ENCODE measurements at regions not wholly inside any gene's neighbourhood (a gene's known extent, or its start where the extent isn't known, plus 50 kb on each side); places are given as distances from the start of the nearest gene placed in this dataset.
"Not testable (repeated sequence)": the region's sequence is repeated elsewhere in the genome, so short reads cannot be mapped to it uniquely, and the experiment has no call there.

- 68% methylated on average over 3 of the region's 31 CpGs; no CpG with 5 or more reads in 1 of the 2 experiments for WGBS, 2 experiments (ENCODE audit: extremely low coverage in 2 of 2, insufficient read length in 1 of 2)
- intact Hi-C loops (cut with micrococcal nuclease), result not testable (repeated sequence)
These were observed 118.0 kb upstream of the BCL9 start for GRCh38 chr1:147423100-147423827.

More at GRCh38 chr1:147423100-147423827, 118.0 kb upstream of the BCL9 start:
- H3K56ac ChIP-seq (ENCODE audit: extremely low read depth, insufficient read depth, low read length); H3K79me1 ChIP-seq (ENCODE audit: low read depth in 1 of 2, low read length in 2 of 2); H2AFZ ChIP-seq (replicated peaks; ENCODE audit: low read length, poor library complexity); H3K36me3 ChIP-seq (ENCODE audit: control insufficient read depth, insufficient read depth, low read length); H3K23ac ChIP-seq (ENCODE audit: low read depth, low read length); ATAC-seq (ENCODE audit: low read depth); H2BK20ac ChIP-seq (ENCODE audit: low read depth, low read length); DNase-seq; CTCF ChIA-PET; H3K4me1 ChIP-seq (ENCODE audit: control insufficient read depth, insufficient read depth, low read length); H2BK15ac ChIP-seq (ENCODE audit: low read depth, low read length); H4K91ac ChIP-seq (ENCODE audit: insufficient read depth, low read depth, low read length); H3K4me2 ChIP-seq (ENCODE audit: low read depth, low read length); H2BK5ac ChIP-seq (ENCODE audit: low read depth, low read length, poor library complexity, severe bottlenecking); H3K4me3 ChIP-seq (ENCODE audit: insufficient read depth, low read depth, low read length); H3K9me3 ChIP-seq (ENCODE audit: control insufficient read depth, insufficient read depth, low read length); H4K5ac ChIP-seq (ENCODE audit: low read depth, low read length); H3K18ac ChIP-seq (ENCODE audit: low read depth, low read length); H3K4ac ChIP-seq (ENCODE audit: low read depth, low read length); H4K8ac ChIP-seq (ENCODE audit: low read depth in 2 of 2, low read length in 2 of 2); H3K9ac ChIP-seq (ENCODE audit: low read depth, low read length); H4K20me1 ChIP-seq (ENCODE audit: insufficient read depth, low read length); in situ Hi-C loops (cut with MboI; ENCODE audit: low sequenced_read_pairs); H2BK120ac ChIP-seq (ENCODE audit: low read depth, low read length); H2AK9ac ChIP-seq (replicated peaks; ENCODE audit: low read depth, low read length, poor library complexity); H3K9me1 ChIP-seq (ENCODE audit: insufficient read depth, low read length); POLR2A ChIA-PET (ENCODE audit: unreplicated experiment); H3K27me3 ChIP-seq (ENCODE audit: control insufficient read depth, insufficient read depth, low read length); H3K27ac ChIP-seq (ENCODE audit: insufficient read depth, low read length); H3K14ac ChIP-seq (replicated peaks; ENCODE audit: low read depth, low read length); H2AK5ac ChIP-seq (ENCODE audit: low read depth, low read length); dilution Hi-C loops (cut with HindIII; ENCODE audit: low sequenced_read_pairs, unreplicated experiment); BruUV-seq (replicated peaks): not testable (repeated sequence)
